NCI-H2196 (cell line): ENCODE measurements at regions not wholly inside any gene's neighbourhood (a gene's known extent, or its start where the extent isn't known, plus 50 kb on each side); places are given as distances from the start of the nearest gene placed in this dataset.
"Not testable (repeated sequence)": the region's sequence is repeated elsewhere in the genome, so short reads cannot be mapped to it uniquely, and the experiment has no call there.

Experiments used
- DNase-seq: peaks from one replicate; lab custom pipeline; 2025; ENCODE audit not compliant: unreplicated experiment; lab: John Stamatoyannopoulos, UW

DNA sequence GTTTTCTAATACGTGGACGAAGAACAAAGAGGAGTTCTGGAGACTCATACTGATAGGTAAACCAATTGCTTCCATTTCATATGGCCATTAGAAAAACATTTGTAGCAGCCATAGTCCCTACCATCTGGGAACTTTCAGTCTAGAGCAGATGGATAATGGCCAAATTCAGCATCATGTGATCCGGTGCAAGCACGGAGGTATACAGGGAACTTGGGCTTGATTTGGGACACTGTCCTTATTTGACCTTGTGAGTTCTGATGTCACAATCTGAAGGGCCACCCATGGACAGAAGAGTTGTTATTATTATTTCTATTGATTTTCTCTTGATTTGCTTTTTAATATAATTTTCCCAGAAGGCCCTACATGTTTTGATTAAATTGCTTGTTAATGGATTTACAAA, 154.6 kb upstream of the ZNF267 start:
- no peak for DNase-seq

GRCh38 chr16:31727553-31727952, 146.1 kb upstream of the ZNF267 start:
- no peak for DNase-seq

DNA sequence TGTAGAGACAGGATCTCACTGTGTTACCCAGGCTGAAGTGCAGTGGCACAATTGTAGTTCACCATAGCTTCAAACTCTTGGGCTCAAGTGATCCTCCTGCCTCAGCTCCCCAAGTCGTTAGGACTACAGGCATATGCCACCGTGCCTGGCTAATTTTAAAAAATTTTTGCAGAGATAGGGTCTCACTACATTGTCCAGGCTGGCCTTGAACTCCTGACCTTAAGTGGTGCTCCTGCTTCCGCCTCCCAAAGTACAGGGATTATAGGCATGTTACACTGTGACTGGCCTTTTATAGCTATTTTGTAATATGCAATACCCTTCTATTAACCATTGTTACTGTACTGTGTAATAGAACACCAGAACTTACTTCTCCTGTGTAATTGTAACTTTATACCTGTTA, 139.3 kb upstream of the ZNF267 start:
- no peak for DNase-seq

GRCh38 chr16:31745098-31745497, 128.5 kb upstream of the ZNF267 start:
- DNase-seq, result not testable (repeated sequence)

- no peak for DNase-seq
Measured at GRCh38 chr16:31745900-31746299, 127.7 kb upstream of the ZNF267 start.

DNA sequence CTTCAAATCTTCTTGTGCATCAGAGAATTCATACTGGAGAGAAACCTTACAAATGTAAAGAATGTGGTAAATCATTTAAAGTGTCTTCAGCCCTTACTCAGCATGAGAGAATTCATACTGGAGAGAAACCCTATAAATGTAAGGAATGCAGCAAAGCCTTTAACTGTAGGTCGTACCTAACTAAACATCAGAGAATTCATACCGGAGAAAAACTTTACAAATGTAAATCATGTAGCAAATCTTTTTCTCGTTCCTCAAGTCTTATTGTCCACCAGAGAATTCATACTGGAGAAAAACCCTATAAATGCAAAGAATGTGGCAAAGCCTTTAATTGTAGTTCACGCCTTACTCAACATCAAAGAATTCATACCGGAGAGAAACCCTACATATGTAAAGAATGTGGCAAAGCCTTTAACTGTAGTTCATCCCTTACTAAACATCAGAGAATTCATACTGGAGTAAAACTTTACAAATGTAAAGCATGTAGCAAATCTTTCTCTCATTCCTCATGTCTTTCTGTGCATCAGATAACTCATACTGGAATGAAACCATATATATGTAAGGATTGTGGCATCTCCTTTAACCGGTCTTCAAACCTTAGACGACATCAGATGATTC, 118.5 kb upstream of the ZNF267 start:
- DNase-seq, result no peak

GRCh38 chr16:31764103-31764502, 109.5 kb upstream of the ZNF267 start:
- no peak for DNase-seq

DNA sequence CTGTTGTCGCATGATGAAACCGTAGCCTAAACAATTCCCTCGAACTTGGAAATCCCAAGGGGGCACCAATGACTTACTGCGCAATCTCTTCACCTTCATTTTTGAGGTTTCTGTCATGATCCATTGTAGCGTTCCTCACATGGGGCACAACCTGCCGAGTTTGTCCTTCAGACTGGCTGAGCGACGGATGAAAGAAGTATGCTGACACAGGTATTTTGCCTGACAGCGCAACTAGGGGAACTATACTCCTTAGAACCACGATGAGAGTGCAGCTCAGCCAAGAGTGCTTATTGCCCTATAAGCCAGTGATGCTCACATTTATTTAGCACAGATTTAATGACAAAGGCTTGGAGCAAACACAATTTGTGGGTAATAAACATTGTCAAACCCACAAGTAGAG, 106.3 kb upstream of the ZNF267 start:
- DNase-seq, result no peak

GRCh38 chr16:31780342-31780741, 93.3 kb upstream of the ZNF267 start:
- no peak for DNase-seq

- DNase-seq, result no peak
Measured at GRCh38 chr16:31785126-31785525, 88.5 kb upstream of the ZNF267 start.

DNA sequence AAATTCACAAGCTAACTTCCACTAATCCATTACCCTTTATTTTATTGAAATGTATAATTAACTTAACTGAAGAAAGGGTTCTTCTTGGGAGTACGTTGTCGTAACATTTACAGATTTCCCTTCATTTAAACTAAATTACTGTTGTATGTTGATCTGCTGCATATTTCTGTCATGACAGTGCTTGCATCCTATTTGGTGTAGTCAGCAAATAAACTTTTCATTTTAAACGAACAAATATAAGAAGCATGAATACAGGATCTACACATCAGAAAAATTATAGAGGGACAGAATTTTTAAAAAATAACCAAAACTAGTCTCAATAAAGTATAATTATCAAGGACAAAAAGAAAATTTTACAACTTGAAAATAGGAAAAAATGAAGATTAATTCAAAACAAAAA, 66.5 kb upstream of the ZNF267 start:
- no peak for DNase-seq

GRCh38 chr16:31810863-31811262, 62.7 kb upstream of the ZNF267 start:
- no peak for DNase-seq

DNA sequence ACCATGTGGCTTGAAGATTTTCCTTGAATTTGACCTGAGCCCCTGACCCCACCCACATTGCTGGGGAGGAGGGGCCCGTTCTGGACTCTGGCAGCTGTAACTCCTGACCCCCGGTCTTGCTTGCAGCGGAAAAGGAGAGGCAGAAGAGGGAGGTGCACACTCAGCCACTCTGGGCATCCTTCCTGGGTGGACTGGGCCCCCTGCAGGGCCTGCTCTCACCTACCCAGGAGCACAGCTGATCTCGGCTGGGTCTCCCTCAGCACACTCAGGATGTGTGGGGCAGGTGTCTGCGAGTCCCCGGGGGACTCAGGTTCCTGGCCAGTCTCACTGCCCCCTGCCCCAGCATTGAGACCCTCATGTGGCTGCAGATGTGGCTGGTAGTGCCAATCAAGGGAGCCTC, 57.5 kb upstream of the ZNF267 start:
- DNase-seq, result not testable (repeated sequence)

- no peak for DNase-seq
Measured at GRCh38 chr16:31819386-31819785, 54.2 kb upstream of the ZNF267 start.

DNA sequence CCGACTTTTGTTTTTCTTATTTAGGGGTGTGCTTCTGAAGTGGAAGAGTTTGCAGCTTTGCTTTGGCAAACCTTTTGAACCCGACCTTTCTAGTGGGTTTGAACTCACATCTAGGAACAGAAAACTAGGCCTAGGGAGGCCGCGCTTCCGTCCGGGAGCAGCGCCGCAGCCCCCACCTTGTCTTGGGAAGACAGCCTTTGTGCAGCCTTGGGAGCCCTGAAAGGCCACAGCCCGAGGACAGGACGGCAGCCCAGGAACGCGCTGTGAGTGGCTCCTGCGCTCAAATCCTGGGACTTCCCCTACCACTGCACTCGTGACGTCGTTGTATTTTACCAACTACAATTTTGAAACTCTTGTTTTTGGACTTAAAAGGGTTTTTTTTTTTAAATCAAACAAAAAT, 53.7 kb upstream of the ZNF267 start:
- DNase-seq, result no peak
